ENCODE measurements at regions not wholly inside any gene's neighbourhood (a gene's known extent, or its start where the extent isn't known, plus 50 kb on each side); places are given as distances from the start of the nearest gene placed in this dataset.

GRCh38 chr1:5651027-5651410 lies 341.2 kb downstream of the NPHP4 start:
- no peak for DNase-seq

GRCh38 chr1:5650283-5651026 lies 341.8 kb downstream of the NPHP4 start:
- no peak for DNase-seq

GRCh38 chr1:5649795-5650194 lies 342.4 kb downstream of the NPHP4 start:
- no peak for DNase-seq

- no peak for DNase-seq
These were observed 343.1 kb downstream of the NPHP4 start for GRCh38 chr1:5649166-5649551.

- DNase-seq, result no peak
These were observed 343.6 kb downstream of the NPHP4 start for GRCh38 chr1:5648410-5649165.

GRCh38 chr1:5647234-5647633 lies 345.0 kb downstream of the NPHP4 start:
- no peak for DNase-seq

GRCh38 chr1:5646486-5647149 lies 345.6 kb downstream of the NPHP4 start:
- DNase-seq, result no peak

GRCh38 chr1:5645929-5646328 lies 346.3 kb downstream of the NPHP4 start:
- no peak for DNase-seq

- no peak for DNase-seq
These were observed 347.2 kb downstream of the NPHP4 start for GRCh38 chr1:5645135-5645399.

- DNase-seq, result no peak
These were observed 347.7 kb downstream of the NPHP4 start for GRCh38 chr1:5644281-5645134.

GRCh38 chr1:5643360-5644107 lies 348.7 kb downstream of the NPHP4 start:
- DNase-seq, result no peak

GRCh38 chr1:5640845-5641244 lies 351.4 kb downstream of the NPHP4 start:
- DNase-seq, result no peak

GRCh38 chr1:5639106-5639722 lies 353.0 kb downstream of the NPHP4 start:
- DNase-seq, result no peak

- DNase-seq, result no peak
These were observed 353.6 kb downstream of the NPHP4 start for GRCh38 chr1:5638582-5638981.

GRCh38 chr1:5637171-5637570 lies 355.1 kb downstream of the NPHP4 start:
- no peak for DNase-seq

GRCh38 chr1:5634893-5635292 lies 357.3 kb downstream of the NPHP4 start:
- no peak for DNase-seq

GRCh38 chr1:5632814-5633213 lies 359.4 kb downstream of the NPHP4 start:
- no peak for DNase-seq

GRCh38 chr1:5632224-5632623 lies 360.0 kb downstream of the NPHP4 start:
- no peak for DNase-seq

GRCh38 chr1:5628416-5628815 lies 363.8 kb downstream of the NPHP4 start:
- DNase-seq, result no peak

- no peak for DNase-seq
These were observed 368.8 kb downstream of the NPHP4 start for GRCh38 chr1:5623399-5623798.

- peak; percentile 2 for DNase-seq
These were observed 369.8 kb downstream of the NPHP4 start for GRCh38 chr1:5622412-5622811.

- no peak for DNase-seq
These were observed 370.5 kb downstream of the NPHP4 start for GRCh38 chr1:5621692-5622091.
